Stimulated activated CD4-positive, alpha-beta T cell treated with anti-CD3 and anti-CD28 coated beads, Interleukin-2, amount 100 ng/mL, for 24 hours (primary cell): ENCODE measurements at regions not wholly inside any gene's neighbourhood (a gene's known extent, or its start where the extent isn't known, plus 50 kb on each side); places are given as distances from the start of the nearest gene placed in this dataset.

ENCODE experiments used
- DNase-seq, 2 donors: peaks; one replicate each; pipeline ENCODE4 v3.0.0-alpha.2; 2020

DNA sequence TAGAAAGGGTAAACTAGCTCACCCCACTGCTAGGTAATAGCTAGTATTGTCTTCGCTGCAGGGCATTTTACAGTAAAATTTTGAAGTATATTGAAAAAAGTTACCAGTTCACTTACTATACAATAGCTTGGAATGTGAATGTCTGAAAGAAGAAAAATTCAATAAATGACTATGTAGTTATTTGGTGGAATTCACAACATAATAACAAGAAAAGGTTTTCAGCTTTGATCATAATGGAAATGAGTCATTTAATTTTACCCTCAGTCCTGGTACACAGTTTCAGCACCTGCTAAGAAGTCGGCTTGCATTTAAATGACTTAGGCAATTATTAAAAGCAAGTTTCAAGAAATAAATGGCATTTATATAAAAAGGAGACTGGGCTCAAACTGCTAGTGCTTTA, 90.4 kb downstream of the NUP35 start:
- no peak for DNase-seq

DNA sequence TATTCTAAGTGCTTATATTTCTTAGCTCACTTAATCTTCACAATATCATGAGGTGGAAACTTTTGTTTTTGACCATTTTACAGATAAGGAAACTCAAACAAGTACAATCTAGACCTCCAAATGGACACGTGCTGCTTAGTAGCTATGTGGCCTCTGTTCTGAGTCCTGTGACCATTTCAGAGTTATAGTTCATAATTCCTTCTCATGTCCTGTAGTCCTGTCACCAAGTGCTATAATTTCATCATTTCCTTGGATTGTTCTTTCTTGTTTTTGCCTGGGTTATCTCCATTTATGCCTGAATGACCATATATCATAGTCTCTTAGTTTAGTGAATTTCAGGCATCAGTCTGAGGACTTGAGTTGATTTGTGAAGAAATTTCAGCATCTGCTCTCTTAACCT, 91.7 kb downstream of the NUP35 start:
- no peak for DNase-seq

DNA sequence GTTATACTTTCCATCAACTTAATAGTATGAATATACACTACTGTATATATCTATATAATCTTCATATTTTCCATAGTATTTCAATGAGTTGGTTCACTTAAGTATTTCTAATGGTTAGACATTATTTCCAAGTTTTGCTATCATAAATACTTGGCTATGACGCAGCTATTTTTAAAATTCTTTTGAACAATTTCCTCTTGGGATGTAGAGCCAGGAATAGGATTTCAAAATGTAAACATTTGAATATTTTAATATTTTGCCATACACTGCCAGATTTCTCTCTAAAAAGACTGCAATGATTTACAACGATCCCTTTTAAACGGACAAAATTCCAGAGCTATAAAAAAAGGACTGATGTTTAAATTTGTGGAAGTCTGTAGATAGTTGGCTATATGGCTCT, 95.6 kb downstream of the NUP35 start:
- DNase-seq = no peak

- no peak for DNase-seq
Measured at GRCh38 chr2:183222751-183223150, 98.5 kb downstream of the NUP35 start.

- no peak for DNase-seq
Measured at GRCh38 chr2:183224948-183225347, 100.7 kb downstream of the NUP35 start.

DNA sequence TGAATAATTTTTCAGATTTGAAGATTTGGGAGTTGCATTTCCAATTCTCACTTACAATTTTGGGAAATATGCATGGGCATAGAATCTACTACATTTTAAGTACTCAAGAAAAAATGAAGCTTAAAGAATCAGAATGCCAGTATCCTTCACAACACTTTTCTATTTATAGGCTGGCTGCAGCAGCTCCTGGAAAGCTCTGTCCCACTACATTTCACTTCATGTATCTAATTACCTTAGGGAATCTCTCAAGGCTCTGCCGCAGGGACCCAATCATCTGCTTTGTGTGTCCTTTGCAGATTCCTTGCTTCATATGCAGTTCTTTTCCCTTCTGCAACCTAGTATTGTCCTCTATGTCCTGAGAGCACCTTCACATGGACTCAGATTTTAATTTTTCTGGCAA, 102.9 kb downstream of the NUP35 start:
- no peak for DNase-seq

DNA sequence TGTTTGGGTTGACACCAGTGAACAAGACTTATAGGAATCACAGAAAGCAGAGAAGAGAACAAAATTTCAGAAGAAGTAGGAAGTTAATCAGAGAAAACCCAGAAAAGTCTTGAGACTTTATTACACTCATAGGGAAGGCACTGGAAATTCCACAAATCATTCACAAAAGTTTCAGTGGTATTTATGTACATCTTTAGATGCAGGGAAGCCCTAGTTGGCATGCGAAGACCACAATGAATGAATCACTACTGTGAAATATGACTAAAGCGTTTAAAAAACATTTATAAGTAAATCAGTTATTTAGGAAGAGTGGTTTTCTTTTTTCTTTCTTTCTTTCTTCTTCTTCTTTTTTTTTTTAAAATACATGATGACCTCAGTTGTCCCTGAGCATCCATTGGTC, 105.1 kb downstream of the NUP35 start:
- DNase-seq = peak in 1 of 2 donors; percentile 2

DNA sequence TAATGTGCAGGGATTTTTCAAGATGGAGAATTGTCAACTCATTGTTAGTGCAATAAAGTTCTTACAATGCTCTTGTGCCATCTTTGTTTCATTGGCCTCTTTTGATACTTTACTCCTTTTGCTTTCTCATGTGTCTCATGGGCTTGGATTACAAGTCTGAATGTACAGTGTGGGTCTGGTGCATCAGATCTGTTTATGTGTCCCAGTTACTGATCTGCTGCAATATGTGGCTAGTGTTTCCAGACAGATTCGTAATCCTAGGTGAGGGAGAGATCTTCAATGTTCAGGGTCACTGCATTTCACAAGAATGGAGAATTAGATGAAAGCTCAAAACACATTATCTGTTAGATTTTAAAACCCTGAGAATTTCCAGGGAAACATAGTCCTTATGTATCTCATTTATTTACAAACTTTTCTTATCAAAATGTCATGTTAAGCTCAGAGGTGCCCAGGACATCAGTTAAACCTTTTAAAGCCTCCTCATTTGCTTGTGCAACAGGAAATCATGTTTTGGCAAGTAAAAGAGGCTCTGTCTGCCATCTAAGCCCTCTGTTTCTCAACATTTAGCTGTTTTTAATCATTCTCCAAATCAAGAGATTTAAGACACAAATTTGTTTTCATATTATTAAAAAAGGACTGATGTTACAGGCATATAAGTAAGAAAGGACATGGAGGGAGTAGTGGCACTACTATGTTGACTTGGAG, 108.1 kb downstream of the NUP35 start:
- DNase-seq = no peak

DNA sequence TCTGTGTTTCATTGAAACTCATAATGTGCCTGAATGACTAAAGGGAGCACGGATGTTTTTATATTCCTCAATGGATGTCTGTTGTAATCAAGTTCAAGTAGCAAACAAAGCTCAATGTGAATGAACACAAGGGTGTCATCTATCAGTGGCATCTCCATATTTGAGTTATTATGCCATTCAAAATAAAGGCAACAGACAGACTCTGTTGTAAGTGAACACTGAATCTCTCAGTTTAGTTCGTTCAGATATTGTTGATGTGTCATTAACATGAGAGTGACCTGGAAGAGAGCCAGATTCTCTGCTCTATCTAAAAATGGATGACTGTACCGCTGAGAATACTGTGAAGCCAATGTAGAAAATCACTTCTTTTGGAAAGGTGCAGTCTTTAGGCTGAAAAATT, 118.7 kb downstream of the NUP35 start:
- no peak for DNase-seq

GRCh38 chr2:183243758-183244157, 119.5 kb downstream of the NUP35 start:
- no peak for DNase-seq

- no peak for DNase-seq
Measured at GRCh38 chr2:183244300-183244844, 120.1 kb downstream of the NUP35 start.

DNA sequence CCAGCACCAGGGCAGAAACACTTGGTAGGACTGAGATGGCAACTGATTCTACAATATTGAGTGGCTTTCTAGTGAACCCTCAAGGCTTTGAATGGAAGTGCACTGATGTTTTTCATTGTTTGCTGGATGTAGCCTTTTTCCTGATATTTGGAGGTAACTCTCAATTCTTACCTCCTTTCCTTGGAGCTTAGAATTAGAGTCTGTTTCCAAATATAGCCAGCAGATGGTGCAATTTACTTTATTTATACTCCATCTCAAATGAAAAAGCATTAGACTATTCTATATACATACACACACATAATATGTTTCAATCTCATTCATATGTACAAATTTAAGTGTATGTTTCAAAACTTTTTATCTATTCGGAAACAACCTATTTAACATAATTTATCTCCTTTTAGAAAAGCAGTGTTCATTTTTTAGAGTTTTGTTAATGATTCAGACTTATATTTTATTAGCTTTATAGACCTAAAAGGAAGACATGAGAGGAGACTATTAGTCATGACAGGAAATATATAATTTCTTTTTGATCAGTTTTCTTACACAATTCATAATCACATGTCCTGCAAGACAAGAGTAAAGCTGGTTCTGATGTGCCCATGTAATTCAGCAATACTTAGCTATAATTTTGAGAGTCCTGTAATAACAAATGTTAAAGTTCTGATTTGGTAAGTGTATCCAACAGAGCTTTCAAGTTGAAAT, 124.8 kb downstream of the NUP35 start:
- no peak for DNase-seq

DNA sequence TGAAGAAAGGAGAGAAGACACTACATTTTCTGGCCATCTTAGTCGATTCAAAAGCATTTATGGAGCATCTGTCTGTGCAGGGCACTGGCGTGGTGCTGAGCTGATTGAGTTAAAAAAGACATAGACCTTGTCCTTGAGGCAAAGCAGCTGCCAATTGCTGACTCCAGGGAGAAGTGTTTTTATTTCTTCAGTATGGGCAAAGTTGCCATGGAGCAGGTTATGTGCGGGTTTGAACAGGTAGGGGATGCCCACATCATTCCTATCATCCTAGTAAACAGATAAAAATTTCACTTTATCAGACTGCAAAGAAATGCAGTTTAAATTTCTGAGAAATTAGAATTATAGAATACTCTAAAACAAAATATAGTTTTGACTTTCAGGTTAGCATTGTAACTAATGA, 125.8 kb downstream of the NUP35 start:
- DNase-seq = no peak

DNA sequence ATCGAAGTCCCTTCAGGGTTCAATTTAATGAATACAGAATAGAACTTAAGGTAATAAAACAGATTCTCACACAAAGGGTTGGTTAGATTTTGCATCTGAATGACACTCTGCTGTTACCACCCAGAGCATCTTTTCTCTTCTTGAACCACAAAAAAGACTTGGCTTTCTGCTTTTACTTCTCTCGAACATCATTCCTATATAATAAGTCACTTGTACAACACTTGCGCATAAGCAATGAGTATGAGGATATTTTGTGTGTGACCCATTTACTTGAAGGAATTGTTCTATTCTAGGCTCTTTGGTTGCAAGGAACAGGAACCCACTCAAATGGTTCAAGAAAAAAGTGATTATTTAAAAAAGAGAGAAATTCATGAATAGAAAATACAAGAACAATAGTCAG, 126.2 kb downstream of the NUP35 start:
- DNase-seq = no peak

DNA sequence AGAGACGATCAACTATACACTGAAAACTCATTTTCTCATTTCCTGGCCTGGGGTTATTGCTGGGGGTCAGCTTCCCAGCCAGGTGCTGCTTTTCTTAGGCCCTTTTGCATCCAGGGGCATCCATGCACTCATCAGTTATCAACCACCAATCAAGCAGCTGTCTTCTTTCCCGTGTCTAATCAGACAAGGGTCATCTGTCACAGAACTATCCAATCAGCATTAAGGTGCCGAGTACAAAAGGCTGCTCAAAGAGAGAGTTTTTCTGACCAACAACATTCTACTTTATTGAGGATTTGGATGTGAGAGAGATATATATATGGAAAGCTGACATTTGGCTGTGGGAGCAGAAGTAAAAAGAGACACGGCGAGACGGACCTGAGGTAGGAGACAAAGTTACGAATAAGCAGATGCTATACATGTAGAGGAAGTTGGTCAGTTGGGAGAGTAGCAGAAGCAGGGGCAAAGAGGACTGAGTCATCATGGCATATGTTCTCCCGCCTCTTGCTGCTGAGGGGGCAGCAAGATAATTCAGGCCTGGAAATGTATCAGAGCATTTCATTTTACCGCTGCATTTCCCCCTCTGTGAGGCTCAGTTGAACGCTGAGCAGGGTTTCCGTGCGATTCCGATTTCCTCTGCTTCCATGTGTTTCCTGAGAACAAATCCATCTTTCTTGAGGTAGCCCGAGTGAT, 129.3 kb downstream of the NUP35 start:
- DNase-seq = no peak

DNA sequence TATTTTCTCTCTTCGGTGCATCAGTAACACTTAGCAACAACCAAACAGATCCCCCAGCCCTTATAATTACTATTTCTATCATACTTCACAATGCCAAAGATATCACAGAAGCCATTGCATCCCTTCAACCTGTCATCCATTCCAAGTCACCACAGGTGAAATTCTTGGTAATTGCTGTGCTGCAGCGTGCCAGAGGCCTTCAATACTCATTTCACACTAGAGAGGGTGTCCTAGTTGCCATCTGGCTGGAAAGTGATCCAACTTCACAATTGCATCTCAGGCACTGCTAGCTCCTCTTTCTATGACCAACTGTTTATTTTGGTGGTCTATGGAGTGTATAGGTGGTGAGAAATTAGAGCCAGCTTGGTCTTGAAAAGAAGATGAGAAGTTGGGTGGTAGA, 131.2 kb downstream of the NUP35 start:
- DNase-seq = no peak

DNA sequence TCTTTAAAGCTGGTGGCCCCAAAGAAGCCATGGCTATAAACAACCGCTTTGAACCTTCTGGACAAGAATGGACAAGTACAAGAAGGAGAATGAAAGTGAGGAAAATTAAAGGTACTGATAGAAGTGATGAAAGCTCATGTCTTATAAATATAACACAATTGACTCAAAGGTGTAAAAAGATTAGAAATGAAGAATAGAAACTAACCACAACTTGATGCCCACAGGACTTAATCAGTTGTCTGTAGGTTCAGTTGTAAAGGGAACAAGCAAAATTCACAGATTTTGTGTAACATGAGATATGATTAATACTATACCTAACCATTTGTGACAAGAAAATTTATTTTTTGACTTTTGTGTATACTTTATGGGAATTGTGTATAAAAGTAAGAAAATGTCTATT, 135.7 kb downstream of the NUP35 start:
- no peak for DNase-seq

- DNase-seq = no peak
Measured at GRCh38 chr2:183260527-183260926, 136.3 kb downstream of the NUP35 start.

- no peak for DNase-seq
Measured at GRCh38 chr2:183264890-183265535, 140.8 kb downstream of the NUP35 start.

GRCh38 chr2:183267148-183267827, 143.0 kb downstream of the NUP35 start:
- DNase-seq = no peak

- no peak for DNase-seq
Measured at GRCh38 chr2:183269956-183270355, 145.7 kb downstream of the NUP35 start.

- DNase-seq = no peak
Measured at GRCh38 chr2:183283209-183283608, 159.0 kb downstream of the NUP35 start.

DNA sequence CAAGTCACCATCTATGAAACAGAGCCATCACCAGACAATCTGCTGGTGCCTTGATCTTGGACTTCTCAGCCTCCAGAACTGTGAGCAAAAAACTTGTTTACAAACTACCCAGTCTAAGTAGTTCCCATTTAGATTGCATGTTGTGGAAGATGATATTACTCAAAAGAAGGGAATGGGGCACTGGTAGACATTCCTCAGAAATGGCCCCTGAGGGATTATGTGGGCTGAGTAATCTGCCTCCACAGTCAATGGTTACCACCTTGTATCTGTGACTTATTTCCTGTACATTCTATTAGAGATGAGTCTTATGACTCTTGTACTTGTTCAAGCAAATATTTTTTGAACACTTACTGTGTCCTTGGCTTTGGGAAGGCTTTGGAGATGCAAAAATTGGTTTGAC, 160.4 kb downstream of the NUP35 start:
- no peak for DNase-seq
